HG03159 (cell line): ENCODE measurements at regions not wholly inside any gene's neighbourhood (a gene's known extent, or its start where the extent isn't known, plus 50 kb on each side); places are given as distances from the start of the nearest gene placed in this dataset.

Experiments
- ATAC-seq: cut with Tn5 transposase; IDR thresholded peaks from one replicate; pipeline ENCODE4 v1.9.1; 2021; ENCODE audit warnings: mild to moderate bottlenecking, moderate library complexity; ENCODE audit not compliant: unreplicated experiment

DNA sequence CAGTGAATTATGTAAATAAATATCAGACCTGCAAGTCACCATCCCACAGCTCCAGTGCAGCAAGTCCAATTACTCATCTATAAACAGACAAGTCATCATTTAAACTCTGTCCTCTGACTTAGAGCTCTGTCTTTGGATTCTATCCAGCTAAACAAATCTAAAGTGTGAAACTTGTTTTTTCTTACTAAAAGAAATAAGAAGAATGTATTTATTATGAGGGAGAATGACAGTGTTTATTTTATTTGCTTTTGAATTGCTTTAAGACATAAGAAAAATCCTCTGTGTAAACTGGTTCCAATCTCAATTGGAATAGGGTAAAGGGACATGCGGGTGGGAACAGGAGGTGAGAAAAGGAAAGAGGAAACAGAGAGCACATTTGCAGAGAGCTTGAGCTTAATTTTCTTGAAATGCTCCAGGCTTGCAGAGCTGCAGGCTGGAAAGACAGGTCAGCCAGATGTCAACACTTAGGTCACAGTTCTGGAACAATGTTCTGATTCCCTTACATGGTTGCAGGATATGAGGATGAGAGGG is 355.8 kb downstream of the MEIS1 start:
- ATAC-seq, result no peak

- ATAC-seq, result no peak
These were observed 359.1 kb downstream of the MEIS1 start for GRCh38 chr2:66794070-66794469.

DNA sequence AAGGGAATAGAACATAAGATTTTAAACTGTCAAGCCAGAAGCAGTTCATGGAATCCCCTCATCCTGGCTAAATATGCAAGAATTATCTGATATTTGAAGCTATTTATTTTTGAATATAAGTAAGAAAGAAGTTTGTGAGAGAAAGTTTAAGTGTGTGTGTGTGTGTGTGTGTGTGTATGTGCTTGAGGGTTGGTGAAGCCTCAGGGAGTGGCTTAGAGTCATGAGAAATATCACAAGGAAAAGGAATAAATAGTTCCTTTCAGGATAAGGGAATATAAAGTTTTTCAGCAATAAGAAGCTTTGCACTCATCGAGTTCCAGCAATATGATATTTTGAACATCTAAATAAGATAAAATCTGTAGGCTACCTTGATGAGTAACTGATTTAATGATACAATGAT is 359.6 kb downstream of the MEIS1 start:
- ATAC-seq, result no peak

GRCh38 chr2:66802877-66803276 is 368.0 kb downstream of the MEIS1 start:
- ATAC-seq, result no peak

DNA sequence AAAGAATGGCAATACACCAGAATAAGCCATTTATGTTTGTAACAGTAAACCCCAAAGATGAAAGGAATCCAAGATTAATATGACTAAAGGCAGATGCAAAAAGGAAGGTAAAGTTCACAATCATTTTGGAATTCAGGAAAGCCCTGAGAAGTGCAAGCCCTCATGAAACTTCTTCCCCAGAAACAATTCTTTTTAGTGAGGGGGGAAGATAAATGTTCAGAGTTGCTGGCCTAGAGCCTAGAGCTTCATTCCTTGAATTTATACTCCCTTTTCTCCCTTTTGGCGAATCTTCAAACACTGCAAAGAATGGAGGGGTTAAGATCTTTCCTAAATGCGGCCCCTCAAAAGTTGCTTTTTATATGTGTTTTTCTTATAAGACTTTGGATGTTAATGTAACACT is 368.8 kb downstream of the MEIS1 start:
- ATAC-seq, result no peak

GRCh38 chr2:66805016-66805865 is 370.3 kb downstream of the MEIS1 start:
- ATAC-seq, result no peak

GRCh38 chr2:66805968-66806367 is 371.0 kb downstream of the MEIS1 start:
- ATAC-seq, result no peak

- ATAC-seq, result no peak
These were observed 378.6 kb downstream of the MEIS1 start for GRCh38 chr2:66813525-66813924.

DNA sequence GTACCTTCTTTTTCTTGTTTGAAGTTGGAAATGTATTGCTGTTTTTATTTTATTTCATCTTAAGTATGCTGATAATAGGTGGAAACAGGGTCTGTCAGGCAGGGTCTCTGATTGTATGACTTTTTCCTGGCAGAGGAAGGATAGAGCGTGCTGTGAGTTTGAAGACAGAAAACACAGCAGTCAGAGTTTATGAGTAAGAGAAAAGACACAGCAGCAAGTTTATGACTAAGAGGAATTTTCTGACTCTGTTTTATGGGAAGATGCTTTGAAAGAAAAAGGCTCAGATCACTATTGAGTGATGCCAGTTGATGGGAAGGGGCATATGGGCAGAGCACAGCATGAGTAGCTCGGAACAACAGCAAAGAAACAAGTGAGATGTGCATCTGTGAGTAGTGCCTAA is 379.1 kb downstream of the MEIS1 start:
- ATAC-seq, result no peak

GRCh38 chr2:66814916-66815315 is 380.0 kb downstream of the MEIS1 start:
- ATAC-seq, result no peak

- no peak for ATAC-seq
These were observed 381.0 kb downstream of the MEIS1 start for GRCh38 chr2:66815886-66816285.

DNA sequence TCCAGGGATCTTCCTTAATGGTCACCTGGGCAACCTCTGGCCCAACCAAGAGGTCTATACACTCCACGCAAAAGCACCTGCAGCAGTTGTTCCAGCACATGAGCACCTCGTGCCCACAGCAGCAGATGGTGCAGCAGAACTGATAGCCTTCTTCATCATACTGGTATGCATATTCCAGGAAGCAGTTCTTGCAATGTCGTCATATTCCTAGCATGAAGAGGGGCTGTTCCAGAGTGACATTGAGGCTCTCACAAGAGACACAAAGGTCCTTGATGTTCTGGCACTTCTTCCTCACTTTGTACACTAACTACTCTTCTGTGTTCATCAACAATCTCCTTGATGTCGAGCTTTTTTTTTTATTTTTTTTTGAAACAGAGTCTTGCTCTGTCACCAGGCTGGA is 386.2 kb downstream of the MEIS1 start:
- ATAC-seq, result no peak

DNA sequence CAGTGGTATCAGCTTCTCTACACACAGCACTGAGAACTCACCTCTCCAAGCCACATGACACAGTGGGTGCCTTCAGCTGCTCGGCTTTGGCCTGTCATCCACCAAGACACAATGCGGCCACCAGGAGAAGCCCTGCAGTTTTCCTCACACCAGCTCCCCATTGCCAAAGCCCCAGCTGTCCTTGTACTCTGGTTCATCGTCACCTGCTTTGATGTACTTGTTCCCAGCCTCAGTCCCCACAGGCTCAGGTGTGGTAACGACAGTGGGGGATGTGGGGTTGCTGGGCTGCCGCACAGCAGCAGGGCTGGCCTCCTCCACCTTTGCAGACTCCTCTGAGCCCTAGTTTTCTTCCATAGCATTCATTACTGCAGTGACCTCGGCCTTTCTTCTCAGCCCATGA is 387.3 kb downstream of the MEIS1 start:
- ATAC-seq, result no peak

DNA sequence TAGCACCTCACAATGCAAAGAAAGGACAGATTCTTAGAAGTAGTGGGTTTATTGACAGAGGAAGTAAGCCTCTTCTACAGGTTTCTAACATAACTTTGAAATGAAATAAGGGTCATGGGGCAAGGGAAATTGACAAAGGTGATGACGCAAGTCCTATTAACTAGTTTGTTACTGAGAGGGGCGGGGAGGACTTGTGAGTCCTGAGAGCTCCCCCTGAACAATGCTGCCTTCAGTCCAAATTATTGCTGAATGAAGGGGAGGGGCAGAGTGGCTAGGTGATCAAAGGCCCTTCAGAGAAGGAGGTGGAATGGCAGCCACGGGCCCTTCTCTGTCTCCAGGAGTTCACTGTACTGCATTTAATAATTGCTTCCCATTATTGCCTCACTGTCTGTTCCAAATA is 390.0 kb downstream of the MEIS1 start:
- ATAC-seq, result no peak

- ATAC-seq, result no peak
These were observed 392.9 kb downstream of the MEIS1 start for GRCh38 chr2:66827851-66828250.

- ATAC-seq, result no peak
These were observed 394.0 kb downstream of the MEIS1 start for GRCh38 chr2:66828876-66829275.

DNA sequence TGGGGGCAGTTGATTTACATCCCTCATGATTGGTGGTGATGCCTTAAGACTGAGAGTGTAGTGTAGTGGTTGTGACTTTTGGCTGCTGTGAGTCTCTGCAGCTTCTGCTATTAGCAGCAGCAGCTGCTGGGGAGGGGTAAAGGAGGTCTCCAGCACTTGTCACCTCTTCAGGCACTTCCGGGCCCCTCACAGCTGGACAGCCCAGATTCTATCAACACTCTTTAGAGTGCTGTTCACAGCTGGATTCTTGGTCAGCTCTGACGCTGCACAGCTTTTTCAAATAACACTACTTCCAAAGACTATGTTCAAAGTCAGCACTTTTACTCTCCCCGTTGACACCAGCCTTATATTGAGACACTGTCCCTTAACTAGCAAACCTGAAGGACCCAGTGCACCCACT is 396.0 kb downstream of the MEIS1 start:
- no peak for ATAC-seq

DNA sequence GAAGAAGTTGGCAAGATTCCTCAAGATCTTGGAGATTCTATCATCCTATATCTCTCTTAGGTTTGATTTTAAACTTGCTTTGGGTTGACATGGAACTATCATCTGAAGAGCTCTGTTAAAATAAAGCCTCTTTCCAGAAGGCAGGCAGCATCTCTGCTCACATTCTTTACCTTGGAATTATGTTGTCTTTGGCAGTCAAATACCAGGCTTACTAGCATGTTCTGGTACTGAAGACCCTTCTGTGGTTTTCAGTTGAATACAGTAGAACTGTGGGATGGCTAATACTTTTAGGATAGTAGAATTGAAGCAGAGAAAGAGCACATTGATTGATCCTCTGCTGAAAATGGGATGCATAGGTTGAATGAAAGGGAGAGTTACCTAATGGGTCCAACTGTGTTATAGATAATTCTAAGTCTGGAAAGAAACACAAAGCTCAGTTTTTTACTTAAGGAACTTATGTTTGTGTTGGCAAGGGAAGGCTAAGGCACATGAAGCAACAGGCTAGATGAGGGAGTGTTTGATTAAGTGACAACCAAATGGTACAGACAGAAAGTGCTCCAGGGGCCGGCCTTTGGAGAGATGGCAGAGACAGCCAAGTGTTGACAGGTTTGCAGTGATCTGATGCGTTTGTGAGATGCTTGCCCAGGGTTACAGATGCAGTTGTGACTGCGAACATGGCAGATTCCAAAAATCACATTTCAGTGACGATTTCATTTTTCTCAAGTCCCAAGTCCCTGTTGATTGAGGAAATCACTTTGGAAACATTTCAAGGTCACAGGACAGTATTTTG is 397.9 kb downstream of the MEIS1 start:
- no peak for ATAC-seq

- no peak for ATAC-seq
These were observed 399.9 kb downstream of the MEIS1 start for GRCh38 chr2:66834859-66835258.

DNA sequence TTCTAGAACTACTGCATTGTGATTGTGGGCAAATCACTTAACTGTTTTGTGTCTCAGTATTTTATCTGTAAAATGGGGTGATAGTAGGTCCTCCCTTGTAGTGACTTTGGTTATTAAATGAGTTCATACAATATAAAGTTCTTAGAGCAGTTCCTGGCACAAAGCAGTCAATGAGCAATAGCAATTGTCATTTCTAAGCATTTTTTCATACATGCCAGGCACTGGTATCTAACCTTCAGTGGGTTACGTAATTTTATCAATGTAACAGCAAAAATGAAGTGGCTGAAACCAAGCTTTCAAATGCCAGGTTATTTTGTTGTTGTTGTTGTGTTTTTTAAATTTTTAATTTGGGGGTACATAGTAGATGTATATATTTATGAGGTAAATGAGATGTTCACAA is 401.9 kb downstream of the MEIS1 start:
- ATAC-seq, result no peak

GRCh38 chr2:66839551-66840320 is 404.8 kb downstream of the MEIS1 start:
- no peak for ATAC-seq
